Progenitor cell of endocrine pancreas (in vitro differentiated cells): ENCODE measurements at regions not wholly inside any gene's neighbourhood (a gene's known extent, or its start where the extent isn't known, plus 50 kb on each side); places are given as distances from the start of the nearest gene placed in this dataset.

Experiments used
- DNase-seq: peaks from one replicate; pipeline ENCODE4 v3.0.0; 2021; ENCODE audit warnings: low spot score; ENCODE audit not compliant: unreplicated experiment
- H3K27ac Mint-ChIP-seq: 2 replicates; pipeline ENCODE4 v1.8.0; 2021; ENCODE audit warnings: mild to moderate bottlenecking, moderate library complexity, mixed read lengths
- H3K27me3 Mint-ChIP-seq: 2 replicates; pipeline ENCODE4 v1.8.0; 2021; ENCODE audit warnings: mixed read lengths
- H3K36me3 Mint-ChIP-seq: 2 replicates; pipeline ENCODE4 v1.8.0; 2022; ENCODE audit warnings: mixed read lengths; ENCODE audit not compliant: insufficient read depth
- H3K4me1 Mint-ChIP-seq: 2 replicates; pipeline ENCODE4 v1.8.0; 2021; ENCODE audit warnings: low read depth, mixed read lengths
- H3K4me3 Mint-ChIP-seq: 2 replicates; pipeline ENCODE4 v1.8.0; 2021; ENCODE audit warnings: low read depth, mild to moderate bottlenecking, moderate library complexity, mixed read lengths
- H3K9me3 Mint-ChIP-seq: 2 replicates; pipeline ENCODE4 v1.8.0; 2021; ENCODE audit warnings: low read depth, mixed read lengths
- CTCF ChIP-seq: fragments of 200-600 bp; sonication (generic); IDR thresholded peaks from one replicate; pipeline ENCODE4 v1.5.0; 2021; ENCODE audit warnings: antibody characterized with exemption, mild to moderate bottlenecking; ENCODE audit not compliant: unreplicated experiment

DNA sequence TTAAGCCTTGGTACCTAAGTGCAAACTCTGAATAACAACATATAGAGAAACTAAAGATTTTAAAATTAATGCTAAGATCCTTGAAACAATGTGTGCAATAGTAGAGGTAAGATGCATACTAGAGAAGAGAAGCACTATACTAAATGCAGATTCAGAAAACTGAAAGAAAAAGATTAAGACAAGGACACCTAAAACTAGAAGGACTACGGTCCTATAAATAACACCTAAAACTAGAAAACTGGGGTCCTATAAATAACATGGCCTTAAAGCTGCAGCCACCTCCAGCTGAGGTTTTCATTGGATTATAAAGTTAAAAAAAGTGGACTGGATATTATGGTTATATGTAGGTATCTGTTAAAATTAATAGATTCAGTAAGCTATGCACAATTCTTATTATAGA lies 320.9 kb downstream of the IPMK start:
- H3K4me1 Mint-ChIP-seq = peaks cover 17% of the 10 kb centered on the region
- DNase-seq = no peak
- no peaks in the 10 kb centered on the region for H3K9me3 Mint-ChIP-seq
- H3K36me3 Mint-ChIP-seq = no peaks in the 10 kb centered on the region
- H3K4me3 Mint-ChIP-seq = no peak overlapping the region
- no peak for TF ChIP-seq CTCF
- no peak overlapping the region for H3K27ac Mint-ChIP-seq
- H3K27me3 Mint-ChIP-seq = no peaks in the 10 kb centered on the region

DNA sequence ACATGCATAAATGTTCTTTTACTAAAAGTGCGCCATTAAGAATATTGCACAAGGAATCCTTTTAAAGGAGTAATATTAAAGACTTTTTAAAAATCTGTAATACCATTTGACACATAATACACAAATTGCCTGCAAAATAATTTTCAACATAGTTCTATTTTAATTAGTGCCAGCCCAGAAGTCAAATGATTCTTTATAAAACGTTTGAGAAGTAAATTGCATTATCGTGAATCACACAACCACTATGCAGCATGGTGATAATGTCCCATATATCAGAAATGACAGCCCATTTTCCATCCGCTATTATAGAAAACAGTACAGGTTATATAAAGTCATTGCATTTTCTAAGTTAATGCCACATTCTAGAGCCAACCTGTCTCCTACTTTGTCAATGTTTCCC lies 324.0 kb downstream of the IPMK start:
- no peak for TF ChIP-seq CTCF
- H3K4me1 Mint-ChIP-seq = no peaks in the 10 kb centered on the region
- DNase-seq = no peak
- H3K27ac Mint-ChIP-seq = no peak overlapping the region
- H3K27me3 Mint-ChIP-seq = no peaks in the 10 kb centered on the region
- no peak overlapping the region for H3K4me3 Mint-ChIP-seq
- H3K36me3 Mint-ChIP-seq = no peaks in the 10 kb centered on the region
- no peaks in the 10 kb centered on the region for H3K9me3 Mint-ChIP-seq

DNA sequence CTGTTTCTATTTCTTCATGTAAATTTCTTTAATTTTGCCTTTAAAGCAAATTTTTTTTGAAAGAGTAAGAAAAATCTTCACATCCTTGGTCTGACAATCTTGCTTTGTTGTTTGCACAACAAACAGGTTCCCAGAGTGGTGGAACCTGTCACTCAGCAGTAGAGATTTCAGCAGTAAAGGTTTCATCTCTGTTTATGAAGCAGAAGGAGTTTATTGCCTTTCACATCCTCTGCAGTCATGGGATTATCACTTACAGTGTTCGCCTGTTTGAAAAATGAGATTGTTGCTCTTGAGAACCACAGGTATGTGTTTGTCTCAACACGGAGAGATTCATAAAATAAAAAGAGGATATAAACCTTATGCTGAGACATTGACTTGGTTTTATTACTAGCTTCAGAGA lies 342.6 kb downstream of the IPMK start:
- Mint-ChIP-seq H3K9me3 (no peaks in the 10 kb centered on the region), H3K4me3 (no peak overlapping the region), H3K36me3 (no peaks in the 10 kb centered on the region), H3K27ac (no peak overlapping the region), H3K27me3 (no peaks in the 10 kb centered on the region), H3K4me1 (peaks cover 4% of the 10 kb centered on the region)
- TF ChIP-seq CTCF = no peak
- DNase-seq = no peak

DNA sequence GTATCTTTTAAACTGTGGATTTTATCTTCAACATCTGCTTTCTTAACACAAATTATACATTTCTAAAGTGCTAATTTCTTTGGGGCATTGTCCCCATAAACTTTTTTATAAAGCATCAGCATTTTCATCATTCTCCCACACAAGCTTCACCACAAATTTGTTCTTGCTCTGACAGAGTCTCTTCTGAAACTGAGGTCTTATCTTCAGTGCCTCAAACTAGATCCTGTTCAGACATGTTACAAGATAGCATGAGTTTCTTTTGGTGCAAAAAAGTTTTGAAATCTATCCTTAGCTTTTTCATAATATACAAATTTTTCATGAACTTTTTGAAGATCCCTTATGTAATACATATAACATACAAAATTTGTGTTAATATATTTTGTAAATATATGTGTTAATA lies 346.6 kb downstream of the IPMK start:
- no peak overlapping the region for H3K27ac Mint-ChIP-seq
- H3K4me1 Mint-ChIP-seq = peaks cover 8% of the 10 kb centered on the region
- DNase-seq = no peak
- TF ChIP-seq CTCF = no peak
- H3K27me3 Mint-ChIP-seq = no peaks in the 10 kb centered on the region
- H3K9me3 Mint-ChIP-seq = no peaks in the 10 kb centered on the region
- no peak overlapping the region for H3K4me3 Mint-ChIP-seq
- H3K36me3 Mint-ChIP-seq = no peaks in the 10 kb centered on the region

GRCh38 chr10:57919864-57920263 lies 347.8 kb downstream of the IPMK start:
- DNase-seq = no peak
- no peaks in the 10 kb centered on the region for H3K36me3 Mint-ChIP-seq
- H3K27me3 Mint-ChIP-seq = no peaks in the 10 kb centered on the region
- H3K27ac Mint-ChIP-seq = no peak overlapping the region
- no peak for TF ChIP-seq CTCF
- peaks cover 8% of the 10 kb centered on the region for H3K4me1 Mint-ChIP-seq
- H3K4me3 Mint-ChIP-seq = no peak overlapping the region
- H3K9me3 Mint-ChIP-seq = no peaks in the 10 kb centered on the region
